H1 (cell line): ENCODE measurements at regions not wholly inside any gene's neighbourhood (a gene's known extent, or its start where the extent isn't known, plus 50 kb on each side); places are given as distances from the start of the nearest gene placed in this dataset.

Experiments
- CEBPB ChIP-seq: IDR thresholded peaks from 2 replicates; pipeline ENCODE4 v1.6.1; 2012; ENCODE audit warnings: low read depth, low read length
- CHD1 ChIP-seq: IDR thresholded peaks from 2 replicates; pipeline ENCODE4 v1.6.1; 2012; ENCODE audit warnings: low read depth, low read length, improper control_type of control experiment
- CHD7 ChIP-seq: fragments of 300-600 bp; sonication (generic); IDR thresholded peaks from 2 replicates; pipeline ENCODE4 v1.7.1; 2012; ENCODE audit warnings: low read length, moderate library complexity, mild to moderate bottlenecking, inconsistent platforms; ENCODE audit not compliant: insufficient replicate concordance
- HDAC2 ChIP-seq, 2 experiments: fragments of 300-600 bp in 1 of 2; sonication (generic) in 1 of 2; IDR thresholded peaks; 2 replicates each; pipeline ENCODE4 v1.6.1; 2011 to 2012; ENCODE audit warnings: low read depth in 2 of 2, low read length in 2 of 2, mild to moderate bottlenecking in 2 of 2, moderate library complexity in 2 of 2, borderline replicate concordance in 1 of 2, inconsistent platforms in 1 of 2
- RFX5 ChIP-seq: IDR thresholded peaks from 2 replicates; pipeline ENCODE4 v1.6.1; 2011; ENCODE audit warnings: low read depth, low read length, improper control_type of control experiment, borderline replicate concordance
- RNF2 ChIP-seq: fragments of 200-900, 300-1000 bp; sonication (generic); IDR thresholded peaks from 2 replicates; pipeline ENCODE4 v1.7.1; 2016; ENCODE audit warnings: borderline replicate concordance, low read depth, mild to moderate bottlenecking, antibody characterized with exemption, low read length; ENCODE audit not compliant: poor library complexity, severe bottlenecking; ENCODE audit errors: missing control alignments

GRCh38 chr4:129900430-129900953 is 804.5 kb downstream of the C4orf33 start (continued):
- no peak for TF ChIP-seq CHD1
- no peak for TF ChIP-seq CEBPB
- TF ChIP-seq RFX5 = no peak
- no peak for TF ChIP-seq RNF2
- TF ChIP-seq CHD7 = no peak
- no peak for TF ChIP-seq HDAC2 (IDR thresholded peaks at IDR 0.05; ENCODE audit: borderline replicate concordance in 1 of 2, low read depth in 2 of 2, low read length in 2 of 2)
